MG63 (cell line): ENCODE measurements at regions not wholly inside any gene's neighbourhood (a gene's known extent, or its start where the extent isn't known, plus 50 kb on each side); places are given as distances from the start of the nearest gene placed in this dataset.

Experiments
- DNase-seq: peaks from one replicate; pipeline ENCODE4 v3.0.0-alpha.2; 2020
- H3K27me3 ChIP-seq: fragments of 250-450 bp; sonication (Bioruptor Pico); 2 replicates; pipeline ENCODE4 v1.5.1; 2020; ENCODE audit warnings: mild to moderate bottlenecking, moderate library complexity
- H3K36me3 ChIP-seq: fragments of 250-450 bp; sonication (Bioruptor Pico); 2 replicates; pipeline ENCODE4 v1.5.1; 2020; ENCODE audit warnings: mild to moderate bottlenecking, moderate library complexity
- H3K4me3 ChIP-seq: fragments of 250-450 bp; sonication (Bioruptor Pico); 2 replicates; pipeline ENCODE4 v1.5.1; 2020; ENCODE audit warnings: mild to moderate bottlenecking, moderate library complexity
- H3K9me3 ChIP-seq: fragments of 250-450 bp; sonication (Bioruptor Pico); 2 replicates; pipeline ENCODE4 v1.5.1; 2020; ENCODE audit warnings: mild to moderate bottlenecking, moderate library complexity

DNA sequence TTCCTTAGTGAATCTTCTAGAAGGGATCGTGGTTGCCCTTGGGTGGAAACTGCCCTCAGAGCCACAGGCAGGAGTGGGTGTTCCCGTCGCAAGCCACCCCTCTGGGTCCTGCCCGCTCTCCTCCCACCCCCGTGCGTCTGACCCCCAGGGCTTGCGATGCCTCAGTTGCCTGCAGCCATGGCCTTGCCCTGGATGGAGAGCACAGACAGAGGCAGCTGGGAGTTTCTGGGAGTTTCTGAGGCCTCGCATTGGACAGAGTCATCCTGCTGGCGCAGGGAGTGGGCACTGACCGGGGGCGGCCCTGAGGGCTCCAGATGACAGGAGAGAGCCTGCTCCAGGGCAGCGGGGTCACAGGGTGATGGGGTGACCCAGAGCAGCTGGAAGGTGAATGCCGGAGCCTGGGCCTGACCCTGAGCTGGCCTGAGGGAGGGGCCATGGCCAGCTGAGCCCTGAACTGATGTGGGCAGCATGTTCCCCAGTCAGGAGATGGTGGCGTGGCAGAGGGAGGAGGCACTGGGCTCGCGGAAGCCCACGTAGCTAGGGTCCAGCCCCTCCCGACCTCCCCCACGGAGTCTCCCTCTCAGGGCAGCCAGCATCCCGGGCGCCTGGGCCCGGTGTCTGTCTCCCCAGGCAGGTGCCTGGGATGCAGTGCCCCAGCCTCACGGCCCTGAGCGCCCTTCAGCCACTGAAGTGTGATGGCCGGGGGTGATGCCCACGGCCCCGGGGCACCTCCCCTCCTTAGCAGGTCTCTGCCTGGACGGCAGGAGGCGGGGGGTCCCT is 1236.2 kb downstream of the BRD1 start:
- H3K36me3 ChIP-seq = no peaks in the 10 kb centered on the region
- DNase-seq = no peak
- no peaks in the 10 kb centered on the region for H3K27me3 ChIP-seq
- no peak overlapping the region for H3K4me3 ChIP-seq
- no peaks in the 10 kb centered on the region for H3K9me3 ChIP-seq

DNA sequence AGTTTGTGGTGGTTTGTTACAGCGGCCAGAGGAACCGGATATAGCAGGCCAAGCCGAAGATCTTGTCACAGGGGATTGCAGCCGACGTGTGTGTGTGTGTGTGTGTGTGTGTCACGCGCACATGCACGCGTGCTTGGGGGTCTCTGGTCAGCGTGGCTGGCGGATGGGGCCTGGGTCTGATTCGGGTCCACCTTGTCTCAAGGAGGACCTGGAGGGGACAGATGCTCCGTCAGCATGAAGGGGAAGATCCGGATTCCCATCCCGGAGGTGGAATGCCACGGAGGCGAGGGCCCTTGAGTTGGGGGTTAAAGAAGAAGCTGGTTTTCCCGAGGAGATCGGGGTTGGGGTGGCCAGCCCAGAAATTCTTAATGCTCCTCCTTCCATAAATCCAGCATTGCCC is 1237.8 kb downstream of the BRD1 start:
- DNase-seq = no peak

DNA sequence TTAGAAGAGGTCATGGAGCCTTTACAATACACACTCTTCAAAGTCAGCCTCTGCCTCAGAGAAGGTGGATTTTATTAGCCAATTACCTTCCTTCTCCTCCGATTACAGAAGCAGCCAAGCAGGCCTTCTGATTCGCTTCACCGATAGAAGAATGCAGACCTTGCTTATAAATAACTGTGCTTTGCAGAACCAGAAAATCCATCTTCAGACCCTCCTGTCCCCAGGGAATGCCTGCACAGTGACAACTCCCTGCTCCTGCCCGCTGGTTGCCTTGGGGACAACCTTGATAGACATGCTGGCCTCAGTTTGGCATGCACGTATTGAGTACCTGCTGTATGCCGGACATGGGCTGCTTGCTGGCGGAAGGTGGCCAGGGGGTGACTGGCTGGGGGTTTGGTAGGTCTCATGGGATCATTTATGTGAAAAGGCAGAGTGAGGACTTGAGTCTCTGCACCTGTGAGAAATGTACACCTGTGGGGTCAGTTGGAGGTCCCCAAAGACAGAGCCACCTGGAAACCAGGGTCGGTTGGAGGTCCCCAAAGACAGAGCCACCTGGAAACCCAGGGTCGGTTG is 1238.7 kb downstream of the BRD1 start:
- Histone ChIP-seq H3K4me3 (no peak overlapping the region), H3K27me3 (no peaks in the 10 kb centered on the region), H3K9me3 (no peaks in the 10 kb centered on the region), H3K36me3 (no peaks in the 10 kb centered on the region)
- DNase-seq = no peak

More for the DNA sequence above, 1237.8 kb downstream of the BRD1 start:
- no peaks in the 10 kb centered on the region for H3K27me3 ChIP-seq
- no peaks in the 10 kb centered on the region for H3K36me3 ChIP-seq
- H3K9me3 ChIP-seq = no peaks in the 10 kb centered on the region
- H3K4me3 ChIP-seq = no peak overlapping the region

DNA sequence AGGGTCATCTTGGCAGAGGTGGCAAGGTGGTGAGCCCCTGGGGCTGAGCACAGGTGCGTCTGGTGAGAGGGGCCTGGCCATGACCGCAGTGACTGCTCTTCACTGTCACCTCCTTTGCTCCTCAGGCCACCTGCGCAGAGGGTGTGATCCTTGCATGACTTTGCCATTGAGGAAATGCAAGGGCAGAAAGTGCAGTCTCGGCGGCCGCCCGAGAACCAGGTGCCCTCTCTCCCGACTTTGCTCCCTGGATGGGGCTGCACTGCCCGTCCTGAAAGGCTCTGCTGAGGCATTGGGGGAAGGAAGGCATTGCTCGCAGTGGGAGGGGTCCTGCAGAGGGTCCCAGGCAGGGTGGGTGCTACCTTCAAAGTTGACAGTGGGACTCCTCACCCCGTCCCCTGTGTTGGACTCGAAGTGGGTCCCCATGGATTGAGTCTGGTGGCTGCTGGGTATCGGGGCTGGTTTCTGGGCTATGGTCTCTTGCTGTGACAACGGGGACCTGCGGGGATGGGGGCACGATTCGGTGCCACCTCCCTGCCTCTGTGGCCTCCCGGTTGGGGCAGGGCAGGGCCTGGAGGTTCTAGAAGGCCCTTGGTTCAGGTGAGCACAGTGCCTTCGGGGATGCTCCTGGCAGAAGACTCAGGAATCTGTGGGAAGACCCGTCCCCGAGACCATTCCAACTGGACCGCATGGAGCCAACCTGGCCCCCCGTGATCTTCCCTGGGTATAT is 1239.4 kb downstream of the BRD1 start:
- Histone ChIP-seq H3K27me3 (no peaks in the 10 kb centered on the region), H3K4me3 (no peak overlapping the region), H3K9me3 (no peaks in the 10 kb centered on the region), H3K36me3 (no peaks in the 10 kb centered on the region)
- DNase-seq = no peak

DNA sequence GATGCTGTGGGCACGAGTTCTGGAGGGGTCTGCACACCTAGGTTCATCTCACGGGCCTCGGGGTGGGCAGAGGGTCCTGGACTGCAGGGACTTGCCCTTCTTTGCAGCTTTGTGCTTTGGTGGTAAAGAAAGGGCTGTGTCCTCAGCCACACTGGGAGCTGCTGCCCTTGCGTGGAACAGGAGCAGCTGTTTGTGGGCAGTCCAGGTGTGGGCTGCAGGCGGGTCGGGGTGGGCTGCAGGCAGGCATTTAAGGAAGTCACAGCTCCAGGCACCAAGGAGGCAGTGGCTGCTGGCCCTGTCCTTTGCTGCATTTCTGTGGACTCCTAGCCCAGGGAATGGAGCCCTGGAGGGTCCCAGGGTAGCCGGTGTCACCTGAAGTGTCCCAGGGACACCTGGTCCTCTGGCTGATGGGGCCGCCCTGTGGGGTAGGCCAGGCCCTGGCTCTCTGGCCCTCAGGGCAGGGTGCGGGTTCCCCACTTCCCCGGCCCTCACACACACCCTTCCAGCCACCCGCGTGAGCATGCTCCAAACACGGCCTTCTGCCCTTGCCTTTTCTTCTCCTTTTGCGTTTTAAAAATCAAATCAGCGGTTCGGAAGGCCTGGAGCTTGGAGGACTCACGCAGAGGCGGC is 1240.3 kb downstream of the BRD1 start:
- H3K27me3 ChIP-seq = no peaks in the 10 kb centered on the region
- DNase-seq = no peak
- H3K9me3 ChIP-seq = no peaks in the 10 kb centered on the region
- no peaks in the 10 kb centered on the region for H3K36me3 ChIP-seq
- H3K4me3 ChIP-seq = no peak overlapping the region

DNA sequence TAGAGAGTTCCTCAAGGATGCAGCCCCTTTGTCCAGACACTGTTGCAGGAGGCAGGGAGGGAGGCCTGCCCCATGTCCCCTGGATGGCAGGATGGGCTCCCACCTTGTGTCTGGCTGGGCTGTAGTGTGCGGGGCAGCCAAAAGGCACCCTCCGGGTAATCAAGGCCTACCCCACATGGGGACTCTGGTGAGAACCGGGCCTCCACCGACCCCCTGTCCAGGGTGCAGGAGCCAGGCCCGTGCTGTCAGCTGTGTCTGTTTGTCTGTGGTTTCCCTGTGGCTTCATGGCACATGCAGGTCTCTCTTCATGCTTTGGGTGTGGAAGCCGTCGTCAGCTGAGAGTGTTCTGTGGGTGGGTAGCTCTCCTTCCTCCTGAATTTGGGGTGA is 1240.9 kb downstream of the BRD1 start:
- H3K4me3 ChIP-seq = no peak overlapping the region
- H3K9me3 ChIP-seq = no peaks in the 10 kb centered on the region
- no peak for DNase-seq
- H3K27me3 ChIP-seq = no peaks in the 10 kb centered on the region
- H3K36me3 ChIP-seq = no peaks in the 10 kb centered on the region

DNA sequence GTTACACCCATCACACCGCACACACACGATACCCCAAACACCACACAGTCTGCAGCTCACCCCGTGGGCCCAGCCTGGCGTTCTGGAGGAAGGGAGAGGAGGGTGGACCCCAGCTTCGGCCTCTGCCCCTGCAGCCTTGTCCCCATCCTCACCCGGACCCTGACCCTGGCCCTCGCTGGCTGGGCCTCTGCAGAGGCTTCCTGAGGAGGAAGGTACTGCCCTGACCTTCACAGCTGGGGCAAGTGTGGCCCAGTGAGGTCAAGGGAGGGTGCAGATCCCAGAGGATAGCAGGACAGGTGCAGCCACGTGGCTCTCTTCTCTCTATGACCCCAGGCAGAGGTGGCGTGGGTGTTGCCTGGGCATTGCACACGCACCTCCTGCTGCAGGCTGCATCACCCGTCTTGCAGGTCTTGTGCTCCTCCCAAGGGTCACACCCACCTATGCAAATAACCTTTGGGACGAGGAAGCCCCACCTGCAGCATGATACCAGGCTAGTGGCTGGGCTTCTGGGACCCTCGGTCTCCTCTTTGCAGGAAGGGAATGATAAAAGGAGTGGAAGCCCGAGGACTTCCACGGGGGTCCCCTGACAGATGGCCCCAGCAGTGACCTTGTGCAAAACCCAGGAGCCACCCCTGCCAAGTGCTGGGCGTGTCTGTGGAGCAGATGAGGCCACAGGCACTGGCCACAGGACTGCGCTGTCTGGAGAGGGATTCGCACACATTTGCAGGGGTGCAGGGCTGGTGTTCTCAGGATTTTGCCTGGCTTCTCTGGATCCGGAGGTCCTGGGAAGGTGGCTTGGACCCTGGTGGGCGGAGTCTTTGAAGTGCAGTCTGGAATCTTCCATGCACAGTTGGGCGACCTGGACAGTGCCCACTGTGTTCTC is 1241.5 kb downstream of the BRD1 start:
- Histone ChIP-seq H3K27me3 (no peaks in the 10 kb centered on the region), H3K36me3 (no peaks in the 10 kb centered on the region), H3K9me3 (no peaks in the 10 kb centered on the region), H3K4me3 (no peak overlapping the region)
- DNase-seq = no peak

DNA sequence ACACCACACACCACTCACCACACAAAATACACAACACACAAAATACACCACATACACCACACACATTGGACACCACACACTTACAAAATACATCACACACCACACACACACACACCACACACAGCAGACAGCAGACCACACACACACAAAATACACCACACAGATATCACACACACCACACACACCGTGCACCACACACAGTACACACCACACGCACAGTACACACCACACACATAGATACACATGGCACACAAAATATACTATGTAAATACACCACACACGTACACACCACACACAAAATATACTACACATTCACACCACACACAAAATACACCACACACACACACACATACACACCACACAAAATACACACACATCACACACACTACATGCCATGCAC is 1243.5 kb downstream of the BRD1 start:
- no peak overlapping the region for H3K4me3 ChIP-seq
- 0 out of 2 replicates have a peak, but pooled peaks cover 3% of the 10 kb centered on the region for H3K27me3 ChIP-seq
- no peaks in the 10 kb centered on the region for H3K36me3 ChIP-seq
- H3K9me3 ChIP-seq = no peaks in the 10 kb centered on the region
- no peak for DNase-seq

DNA sequence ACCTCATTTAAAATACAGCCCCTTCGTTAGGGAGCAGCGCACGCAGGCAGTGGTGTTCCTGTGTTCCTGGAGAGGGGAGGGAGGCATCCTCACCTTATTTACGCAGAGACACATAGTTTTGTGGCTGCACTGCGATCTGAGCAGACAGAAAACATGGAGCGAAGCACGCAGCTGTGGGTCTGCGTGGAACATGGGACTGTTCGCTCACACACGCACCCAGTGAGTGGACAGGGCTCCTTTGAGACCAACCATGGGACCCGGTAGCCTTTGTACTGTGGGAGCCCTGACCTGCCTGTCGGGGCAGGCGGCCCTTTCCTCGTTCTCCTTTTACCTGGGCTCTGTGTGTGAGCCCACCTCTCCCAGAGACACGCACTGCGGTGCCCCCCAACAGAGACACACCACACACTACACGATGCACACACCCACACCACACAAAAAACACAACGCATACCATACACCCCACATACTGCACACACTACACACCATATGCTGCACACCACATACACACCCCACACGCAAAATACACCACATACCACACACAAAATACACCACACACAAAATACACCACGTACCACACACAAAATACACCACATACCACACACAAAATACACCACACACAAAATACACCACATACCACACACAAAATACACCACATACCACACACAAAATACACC is 1245.7 kb downstream of the BRD1 start:
- DNase-seq = peak; percentile 12
- Histone ChIP-seq H3K36me3 (no peaks in the 10 kb centered on the region), H3K4me3 (no peak overlapping the region), H3K9me3 (no peaks in the 10 kb centered on the region), H3K27me3 (peaks cover 6% of the 10 kb centered on the region)

DNA sequence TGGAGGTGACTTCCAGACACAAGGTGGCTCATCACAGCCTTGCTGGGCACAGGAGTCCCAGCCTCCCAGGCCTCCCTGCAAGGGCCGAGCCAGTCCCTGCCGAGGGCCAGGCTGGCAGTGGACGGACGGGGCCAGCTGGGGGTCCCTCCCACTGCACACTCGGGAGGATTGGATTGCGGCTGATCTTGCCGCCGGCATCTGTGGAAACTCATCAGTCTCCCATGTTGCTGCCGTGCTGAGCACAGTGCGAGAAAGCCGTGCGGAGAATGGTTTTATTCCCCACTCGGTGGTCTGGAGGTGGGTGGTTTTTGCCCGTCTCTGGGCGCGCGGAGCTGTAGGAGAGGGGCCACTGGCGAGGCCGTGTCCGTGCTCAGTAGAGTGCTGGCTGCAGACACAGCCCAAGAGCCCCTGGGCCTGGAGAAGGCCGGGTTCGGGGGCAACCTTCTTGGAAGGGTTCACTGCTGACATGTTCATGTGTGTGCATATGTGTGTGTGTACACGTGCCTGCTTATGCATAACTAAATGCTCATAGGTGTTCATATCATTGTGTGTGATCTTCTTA is 1246.4 kb downstream of the BRD1 start:
- Histone ChIP-seq H3K27me3 (peaks cover 8% of the 10 kb centered on the region), H3K36me3 (no peaks in the 10 kb centered on the region), H3K4me3 (no peak overlapping the region), H3K9me3 (no peaks in the 10 kb centered on the region)
- no peak for DNase-seq

DNA sequence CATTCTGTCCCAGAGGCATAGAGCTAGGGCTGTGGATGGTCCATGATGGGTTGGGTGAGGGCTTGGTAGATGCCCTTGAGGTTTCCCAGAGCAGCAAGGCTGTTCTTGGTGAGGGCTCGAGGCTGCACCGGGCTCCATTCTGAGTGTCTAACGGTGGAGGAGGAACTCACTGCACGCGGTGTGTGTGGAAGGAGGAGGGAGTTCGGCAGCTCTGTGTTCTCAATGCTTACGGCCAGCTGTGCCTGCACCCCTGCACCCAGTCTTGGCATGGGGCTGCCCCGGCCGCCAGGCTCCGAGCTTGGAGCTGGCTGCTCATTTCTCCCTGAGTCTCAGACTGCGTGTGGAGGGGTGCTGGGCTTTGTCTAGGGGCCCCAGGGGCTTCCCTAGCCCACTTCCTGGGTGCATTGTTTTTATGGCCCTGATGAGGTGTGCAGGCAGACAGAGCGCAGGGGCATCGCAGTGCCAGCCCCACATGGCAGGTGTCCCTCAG is 1247.1 kb downstream of the BRD1 start:
- H3K9me3 ChIP-seq = no peaks in the 10 kb centered on the region
- no peak for DNase-seq
- H3K4me3 ChIP-seq = no peak overlapping the region
- H3K27me3 ChIP-seq = peaks cover 8% of the 10 kb centered on the region
- no peaks in the 10 kb centered on the region for H3K36me3 ChIP-seq

DNA sequence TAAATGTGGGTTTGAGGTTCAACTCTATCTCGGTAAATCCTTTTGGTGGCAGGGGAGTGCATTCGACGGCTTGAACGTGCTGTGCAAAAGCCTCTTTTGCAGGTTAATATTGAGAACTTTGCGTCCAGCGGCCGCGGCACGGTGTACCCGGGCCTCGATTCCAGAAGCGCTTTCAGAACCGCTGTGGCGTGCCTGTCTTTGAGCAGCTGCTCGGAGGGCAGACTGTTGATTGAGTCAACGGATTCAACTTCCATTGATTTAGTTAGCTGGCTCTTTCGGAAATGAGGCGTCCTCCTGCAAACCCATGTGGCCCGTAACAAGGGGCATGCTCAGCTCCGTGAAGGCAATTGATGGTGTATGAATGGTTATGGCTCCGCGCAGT is 1247.8 kb downstream of the BRD1 start:
- H3K27me3 ChIP-seq = peaks cover 9% of the 10 kb centered on the region
- H3K36me3 ChIP-seq = no peaks in the 10 kb centered on the region
- no peak for DNase-seq
- no peaks in the 10 kb centered on the region for H3K9me3 ChIP-seq
- no peak overlapping the region for H3K4me3 ChIP-seq

DNA sequence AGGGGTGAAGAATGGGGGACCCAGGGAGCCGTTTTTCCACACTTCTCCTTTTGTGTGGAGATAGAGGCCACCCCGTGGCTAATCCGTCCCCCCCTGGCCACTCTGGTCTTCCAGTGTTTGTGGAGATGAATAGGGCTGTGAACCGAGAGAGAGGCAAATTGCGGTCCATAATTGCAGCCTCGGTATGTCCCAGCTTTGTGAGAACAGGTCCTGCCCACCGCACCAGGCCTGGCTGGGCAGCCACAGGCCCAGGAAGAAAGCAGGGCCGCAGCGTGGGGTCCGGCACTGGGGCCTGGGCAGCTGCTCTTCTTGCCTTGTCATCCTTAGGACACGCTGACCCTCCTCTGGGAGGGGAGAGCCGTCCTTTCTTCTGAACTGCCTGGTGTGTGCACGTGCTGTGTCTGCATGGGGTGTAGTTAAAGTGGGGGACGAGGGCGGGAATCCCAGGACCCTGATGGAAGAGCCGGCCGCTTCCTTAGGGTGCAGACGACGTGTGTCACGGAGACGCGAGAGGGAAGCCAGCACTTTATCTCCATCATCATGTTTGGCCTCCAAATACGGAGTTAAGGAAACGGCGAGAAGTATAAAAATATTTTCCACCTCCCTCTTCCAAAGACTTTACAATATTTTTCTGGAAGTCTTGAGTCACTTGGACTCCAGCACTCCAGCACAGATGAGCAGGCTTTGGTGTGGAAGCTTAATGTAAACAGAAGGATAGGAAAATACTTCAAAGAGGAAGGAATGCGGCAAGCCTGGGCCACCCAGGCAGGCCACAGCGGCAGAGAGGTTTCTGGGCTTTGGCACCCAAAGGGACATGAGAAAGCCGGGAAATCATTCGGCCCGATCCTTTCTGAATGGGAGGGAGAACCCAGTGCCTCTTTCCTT is 1248.4 kb downstream of the BRD1 start:
- H3K4me3 ChIP-seq = no peak overlapping the region
- no peaks in the 10 kb centered on the region for H3K36me3 ChIP-seq
- peaks cover 15% of the 10 kb centered on the region for H3K27me3 ChIP-seq
- DNase-seq = peak; percentile 37
- H3K9me3 ChIP-seq = no peaks in the 10 kb centered on the region

DNA sequence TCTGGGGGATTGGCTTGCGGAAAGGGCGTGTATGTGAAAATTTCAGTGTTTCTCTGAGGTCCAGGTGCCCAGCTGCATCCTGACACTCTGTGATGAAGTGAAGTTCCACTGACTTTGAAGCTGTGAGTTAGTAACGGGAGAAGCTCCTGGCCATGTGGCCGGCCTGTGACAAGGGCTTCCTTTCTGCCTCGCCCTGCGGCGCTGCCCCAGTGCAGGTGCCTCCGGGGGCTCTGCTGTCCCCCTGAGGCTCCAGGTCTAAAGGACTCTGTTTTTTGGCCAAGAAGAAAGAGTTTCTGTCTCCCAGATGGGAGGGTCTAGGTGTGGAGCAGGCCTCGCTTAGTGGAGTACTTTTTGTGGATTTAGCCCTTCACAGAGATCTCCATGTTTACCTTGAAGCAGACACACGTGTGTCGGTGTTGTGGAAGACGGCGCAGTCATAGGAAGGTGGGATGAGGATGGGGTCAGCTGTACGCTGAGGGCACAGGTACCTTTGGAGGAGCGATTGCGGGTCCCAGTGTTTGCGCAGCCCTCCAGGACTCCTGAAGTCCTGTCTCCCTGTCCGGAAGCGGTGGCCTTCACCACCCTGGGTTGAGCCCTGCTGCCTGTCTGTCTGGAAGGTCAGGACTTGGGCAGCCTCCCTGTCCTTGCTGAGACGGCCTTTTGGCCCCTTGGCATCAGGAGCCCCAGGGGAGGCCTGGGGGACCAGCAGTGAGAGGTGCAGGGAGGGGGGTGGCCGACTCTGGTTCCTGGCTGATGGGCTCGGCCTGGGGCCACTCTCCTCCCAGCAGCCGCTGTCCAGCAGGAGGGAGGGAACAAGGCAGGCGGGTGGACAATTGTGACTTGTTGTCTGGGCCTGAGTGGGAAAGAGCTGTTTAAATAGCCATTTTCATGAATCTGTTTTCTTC is 1249.3 kb downstream of the BRD1 start:
- no peak for DNase-seq
- Histone ChIP-seq H3K27me3 (peaks cover 18% of the 10 kb centered on the region), H3K4me3 (no peak overlapping the region), H3K36me3 (no peaks in the 10 kb centered on the region), H3K9me3 (no peaks in the 10 kb centered on the region)
